HUDEP-2 (cell line): ENCODE measurements at regions not wholly inside any gene's neighbourhood (a gene's known extent, or its start where the extent isn't known, plus 50 kb on each side); places are given as distances from the start of the nearest gene placed in this dataset.
"Not testable (repeated sequence)": the region's sequence is repeated elsewhere in the genome, so short reads cannot be mapped to it uniquely, and the experiment has no call there.

ENCODE experiments used
- DNase-seq, 76 experiments: peaks; one replicate each; lab custom pipeline; 2025; ENCODE audit not compliant: unreplicated experiment in 76 of 76; lab: John Stamatoyannopoulos, UW

- no peak for DNase-seq
Observed at GRCh38 chrY:15871570-15871969, 1347.2 kb downstream of the NLGN4Y start.

GRCh38 chrY:15875881-15876280 lies 1351.6 kb downstream of the NLGN4Y start:
- not testable (repeated sequence) for DNase-seq

GRCh38 chrY:15903524-15903923 lies 1379.2 kb downstream of the NLGN4Y start:
- DNase-seq: not testable (repeated sequence)

GRCh38 chrY:15905557-15905956 lies 1381.2 kb downstream of the NLGN4Y start:
- DNase-seq: peak in 1 of 76 experiments; percentile 0

GRCh38 chrY:15926499-15926898 lies 1402.2 kb downstream of the NLGN4Y start:
- DNase-seq: no peak

GRCh38 chrY:15938791-15939190 lies 1414.5 kb downstream of the NLGN4Y start:
- no peak for DNase-seq

DNA sequence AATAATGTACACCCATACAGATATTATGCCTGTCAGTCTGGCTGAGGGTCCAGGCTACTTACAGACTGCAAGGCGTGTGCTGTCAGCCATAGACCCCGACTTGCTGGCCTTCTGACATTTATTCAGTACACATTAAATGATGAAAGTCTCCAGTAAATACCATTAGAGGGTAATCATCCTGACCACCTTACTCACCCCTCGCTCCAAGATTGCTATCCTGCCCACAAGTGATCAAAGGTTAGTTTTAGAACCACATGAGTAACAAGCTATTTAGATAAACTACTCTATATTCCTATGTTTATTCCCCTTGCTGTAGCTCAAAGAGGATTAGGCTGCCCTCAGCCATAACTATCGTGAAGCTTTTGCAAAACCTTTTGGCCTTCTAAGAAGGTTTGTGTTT lies 1426.7 kb downstream of the NLGN4Y start:
- no peak for DNase-seq

- DNase-seq: no peak
Observed at GRCh38 chrY:15968800-15969199, 1444.5 kb downstream of the NLGN4Y start.

GRCh38 chrY:15973200-15973599 lies 1448.9 kb downstream of the NLGN4Y start:
- DNase-seq: no peak

DNA sequence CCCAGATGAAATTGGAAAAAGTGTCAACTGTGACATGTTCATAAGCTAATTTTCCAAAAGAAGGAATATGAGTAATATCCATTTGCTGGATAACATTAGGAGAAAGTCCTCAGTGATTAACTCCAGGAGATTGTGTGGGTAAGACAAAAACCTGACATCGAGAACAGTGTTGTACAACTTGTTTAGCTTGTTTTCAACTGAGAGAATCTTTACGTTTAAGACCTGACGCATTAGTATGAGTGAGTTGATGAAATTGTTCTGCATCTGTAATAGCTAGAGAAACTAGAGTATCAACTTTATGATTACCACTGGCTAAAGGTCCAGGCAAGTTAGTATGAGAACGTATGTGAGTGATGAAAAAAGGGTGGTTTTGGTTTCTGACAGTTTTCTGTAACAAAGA lies 1452.4 kb downstream of the NLGN4Y start:
- DNase-seq: no peak

DNA sequence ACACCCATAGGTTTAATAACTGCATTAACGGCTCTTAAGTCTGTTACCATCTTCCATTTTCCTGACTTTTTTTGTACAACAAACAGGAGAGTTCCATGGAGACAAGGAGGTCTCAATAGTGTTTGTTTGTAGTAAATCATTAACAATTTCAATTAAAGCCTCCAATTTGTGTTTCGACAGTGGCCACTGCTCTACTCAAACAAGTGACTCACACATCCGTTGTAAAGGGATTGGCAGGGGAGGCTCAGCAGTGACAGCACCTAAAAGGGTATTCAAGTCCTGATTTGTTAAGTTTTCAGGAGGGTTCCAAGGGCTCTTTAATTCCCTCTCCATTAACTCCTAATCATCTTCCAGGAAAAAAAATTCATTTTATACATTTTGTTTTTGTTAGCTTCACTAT lies 1454.2 kb downstream of the NLGN4Y start:
- no peak for DNase-seq

- no peak for DNase-seq
Observed at GRCh38 chrY:15984651-15985398, 1460.5 kb downstream of the NLGN4Y start.

DNA sequence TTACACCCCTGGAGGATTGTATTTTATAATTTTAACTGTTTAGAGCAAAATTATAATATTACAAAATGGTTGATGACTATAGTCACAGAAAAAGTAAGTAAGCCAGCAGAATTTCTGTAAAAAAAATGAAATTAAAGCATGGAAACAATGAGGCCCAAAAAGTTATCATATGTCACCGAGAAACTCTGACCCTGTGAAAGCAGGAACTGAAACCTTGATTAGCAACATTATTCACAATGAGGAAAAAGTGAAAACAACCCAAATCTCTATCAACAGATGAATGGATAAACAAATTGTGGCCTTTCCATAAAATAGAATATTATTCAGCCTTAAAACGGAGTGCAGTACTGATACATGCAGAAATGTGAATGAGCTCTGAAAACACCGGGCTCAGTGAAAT lies 1471.7 kb downstream of the NLGN4Y start:
- no peak for DNase-seq

DNA sequence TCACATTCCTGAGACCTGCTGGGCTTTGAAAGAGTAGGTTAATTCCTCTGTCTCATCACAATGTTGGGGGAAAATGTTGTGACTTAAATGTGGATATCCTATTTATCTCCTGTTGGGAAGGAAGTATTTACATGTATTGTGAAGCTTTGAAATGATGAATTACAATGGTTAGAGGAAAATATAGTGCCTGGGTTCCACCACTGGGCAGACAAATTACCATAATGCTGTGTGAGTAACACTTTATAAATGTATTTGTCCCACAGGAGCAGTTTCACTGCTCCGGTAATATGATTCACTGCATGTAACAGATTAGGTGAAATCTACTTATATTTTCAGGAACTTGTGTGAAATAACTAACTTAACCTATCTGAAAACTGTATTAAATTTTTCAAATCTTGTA lies 1476.4 kb downstream of the NLGN4Y start:
- no peak for DNase-seq

- no peak for DNase-seq
Observed at GRCh38 chrY:16001896-16002295, 1477.6 kb downstream of the NLGN4Y start.

DNA sequence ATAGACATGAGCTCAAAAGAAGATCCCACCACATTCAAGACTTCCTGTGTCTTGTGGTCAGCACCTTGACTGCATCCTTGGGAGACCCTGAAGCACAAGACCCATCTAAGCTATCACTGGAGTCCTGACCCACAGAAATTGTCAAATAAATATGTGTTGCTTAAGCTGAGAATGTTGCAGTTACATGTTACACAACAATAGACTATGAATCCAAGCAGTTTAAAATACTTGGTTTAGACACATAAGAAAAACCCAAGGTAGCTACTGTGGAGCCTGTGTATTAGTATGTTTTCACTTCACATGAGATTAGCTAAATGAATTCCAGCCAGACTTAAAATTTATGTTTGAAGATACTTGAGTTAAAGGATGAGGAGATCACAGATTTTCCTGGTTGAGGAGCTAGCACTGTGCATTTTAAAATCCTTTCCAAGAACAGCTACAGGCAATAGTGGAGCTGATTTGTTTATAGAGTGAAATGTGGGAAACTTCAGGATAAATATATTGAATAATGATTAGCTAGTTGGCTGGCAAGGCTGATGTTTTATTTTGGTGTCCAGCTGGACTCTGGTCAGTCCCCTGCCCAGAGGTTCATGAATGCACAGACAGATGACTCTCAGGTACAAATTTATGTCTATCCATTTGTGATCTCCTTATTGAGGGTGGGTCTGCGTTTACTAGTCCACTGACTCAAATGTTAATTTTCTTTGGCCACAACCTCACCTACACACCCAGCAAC lies 1527.7 kb downstream of the NLGN4Y start:
- no peak for DNase-seq

GRCh38 chrY:16060141-16060540 lies 1535.8 kb downstream of the NLGN4Y start:
- no peak for DNase-seq

DNA sequence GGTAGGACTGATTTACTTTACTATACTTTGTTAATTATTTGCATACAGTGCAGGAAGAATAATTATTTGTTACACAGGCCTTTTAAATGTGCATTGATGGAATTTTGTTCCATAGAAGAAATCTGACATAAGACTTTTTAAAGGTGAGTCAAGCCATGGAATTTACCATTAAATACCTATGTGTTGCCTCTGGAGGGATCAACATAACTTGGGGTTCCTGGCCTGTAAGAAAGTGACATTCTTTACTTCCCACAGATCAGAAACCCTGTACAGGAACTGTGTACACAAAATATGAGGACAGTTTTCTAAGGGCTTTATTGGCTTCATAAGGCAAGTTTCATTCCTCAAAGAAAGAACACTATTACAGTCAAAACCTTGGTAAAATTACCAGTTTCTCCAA lies 1536.4 kb downstream of the NLGN4Y start:
- DNase-seq: no peak

GRCh38 chrY:16071957-16072356 lies 1547.6 kb downstream of the NLGN4Y start:
- DNase-seq: no peak

- DNase-seq: no peak
Observed at GRCh38 chrY:16075701-16076100, 1551.4 kb downstream of the NLGN4Y start.

DNA sequence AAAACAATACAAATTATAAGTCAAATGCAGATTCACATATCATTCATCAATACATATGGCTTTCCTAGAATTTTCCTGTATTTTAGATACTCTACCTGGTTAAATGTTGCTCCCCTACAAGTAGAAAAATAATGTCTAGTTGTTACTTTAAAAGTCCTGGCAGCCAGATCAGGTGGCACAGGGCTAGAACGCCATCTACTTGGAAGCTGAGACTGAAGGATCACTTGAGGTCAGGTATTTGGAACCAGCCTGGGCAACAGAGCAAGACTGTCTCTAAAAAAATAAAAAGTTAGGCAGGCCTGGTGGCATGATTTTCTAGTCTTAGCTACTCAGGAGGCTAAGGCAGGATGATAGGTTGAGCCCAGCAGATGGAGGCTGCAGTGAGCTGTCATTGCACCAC lies 1573.0 kb downstream of the NLGN4Y start:
- no peak for DNase-seq

GRCh38 chrY:16101815-16102214 lies 1577.5 kb downstream of the NLGN4Y start:
- DNase-seq: no peak
